OCI-LY7 (cell line): ENCODE measurements at regions not wholly inside any gene's neighbourhood (a gene's known extent, or its start where the extent isn't known, plus 50 kb on each side); places are given as distances from the start of the nearest gene placed in this dataset.

Experiments
- BruUV-seq: library from RNA; stranded (reverse); fragments of 400-500 nt; replicated peaks from 2 replicates; lab custom pipeline; 2021; lab: Mats Ljungman, UMichigan
- CTCF ChIA-PET: fragments of 300-600 bp; sonication (Branson Sonifier 250); formaldehyde crosslinking; loops from one replicate; lab custom pipeline; 2022; ENCODE audit warnings: antibody characterized with exemption; ENCODE audit not compliant: unreplicated experiment; lab: Charles Lee
- POLR2A ChIA-PET: fragments of 300-600 bp; sonication (Branson Sonifier 250); formaldehyde crosslinking; loops from one replicate; lab custom pipeline; 2022; ENCODE audit warnings: antibody characterized with exemption; lab: Charles Lee
- DNase-seq: peaks from one replicate; pipeline ENCODE4 v3.0.0-alpha.2; 2015; ENCODE audit warnings: low spot score
- H2AFZ ChIP-seq: fragments of 200-600 bp; sonication (generic), shearing (Covaris generic); 2 replicates; pipeline ENCODE4 v1.6.1; 2014; ENCODE audit warnings: mild to moderate bottlenecking, antibody characterized with exemption, low read length, moderate library complexity
- H3K27ac ChIP-seq: fragments of 200-600 bp; sonication (generic); 2 replicates; pipeline ENCODE4 v1.5.1; 2014; ENCODE audit warnings: mixed run types, low read depth, mild to moderate bottlenecking, moderate library complexity, low read length, inconsistent platforms; ENCODE audit not compliant: poor library complexity, severe bottlenecking
- H3K36me3 ChIP-seq: fragments of 200-600 bp; sonication (generic); 2 replicates; pipeline ENCODE4 v1.6.1; 2014; ENCODE audit warnings: mild to moderate bottlenecking, antibody characterized with exemption, low read length, moderate library complexity, mixed read lengths; ENCODE audit not compliant: insufficient read depth
- H3K4me1 ChIP-seq: fragments of 200-600 bp; sonication (generic); 2 replicates; pipeline ENCODE4 v1.5.1; 2014; ENCODE audit warnings: mild to moderate bottlenecking, low read length; ENCODE audit not compliant: insufficient read depth, poor library complexity, severe bottlenecking
- H3K4me2 ChIP-seq: fragments of 200-600 bp; sonication (generic); 2 replicates; pipeline ENCODE4 v1.6.1; 2014; ENCODE audit warnings: mild to moderate bottlenecking, low read length
- H3K4me3 ChIP-seq: fragments of 200-600 bp; sonication (generic); 2 replicates; pipeline ENCODE4 v1.5.1; 2014; ENCODE audit warnings: mild to moderate bottlenecking, low read depth, low read length; ENCODE audit not compliant: poor library complexity, severe bottlenecking
- H3K79me2 ChIP-seq: fragments of 200-600 bp; sonication (generic); 2 replicates; pipeline ENCODE4 v1.6.1; 2016; ENCODE audit warnings: low read depth, mild to moderate bottlenecking, low read length, moderate library complexity, mixed read lengths; ENCODE audit not compliant: insufficient read depth
- H3K9me2 ChIP-seq: fragments of 200-600 bp; sonication (generic); 2 replicates; pipeline ENCODE4 v1.6.1; 2016; ENCODE audit warnings: mild to moderate bottlenecking, low read length, mixed read lengths; ENCODE audit not compliant: insufficient read depth
- H3K9me3 ChIP-seq: fragments of 200-600 bp; sonication (generic); 2 replicates; pipeline ENCODE4 v1.6.1; 2014; ENCODE audit warnings: mild to moderate bottlenecking, mixed run types, low read length, mixed read lengths
- H4K20me1 ChIP-seq: fragments of 200-600 bp; sonication (generic); 2 replicates; pipeline ENCODE4 v1.6.1; 2014; ENCODE audit warnings: mild to moderate bottlenecking, antibody characterized with exemption, low read length, moderate library complexity, mixed read lengths; ENCODE audit not compliant: insufficient read depth
- CTCF ChIP-seq: fragments of 200-600 bp; sonication (generic); conservative IDR thresholded peaks from 2 replicates; pipeline ENCODE4 v1.5.1; 2014; ENCODE audit warnings: mild to moderate bottlenecking, antibody characterized with exemption, low read length, moderate library complexity, mixed read lengths
- EZH2phosphoT487 ChIP-seq: fragments of 200-600 bp; sonication (generic); IDR thresholded peaks from 2 replicates; pipeline ENCODE4 v1.6.1; 2018; ENCODE audit warnings: low read depth, borderline replicate concordance, mild to moderate bottlenecking, mixed run types, antibody characterized with exemption, low read length, moderate library complexity, mixed read lengths
- intact Hi-C: fragments of 100-400 bp; cut with micrococcal nuclease; formaldehyde crosslinking; loops from one replicate; pipeline ENCODE4 v1.10.0; 2022; ENCODE audit not compliant: unreplicated experiment

DNA sequence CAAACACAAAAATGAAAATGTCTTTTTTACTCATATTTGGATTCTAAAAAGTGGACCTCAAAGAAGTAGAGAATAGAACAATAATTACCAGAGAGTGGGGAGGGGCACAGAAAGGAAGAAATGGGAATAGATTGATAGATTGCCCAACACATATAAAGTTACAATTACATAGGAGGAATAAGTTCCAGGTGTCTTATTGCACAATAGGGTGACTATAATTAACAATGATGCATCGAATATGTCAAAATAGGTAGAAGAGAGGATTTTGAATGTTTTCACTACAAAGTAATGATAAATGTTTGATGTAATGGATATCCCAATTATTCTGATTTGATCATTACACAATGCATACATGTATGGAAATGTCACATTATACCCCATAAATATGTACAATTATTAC, 556.0 kb downstream of the CDH8 start:
- Histone ChIP-seq H3K4me3 (no peak overlapping the region), H3K9me2 (no peaks in the 10 kb centered on the region), H4K20me1 (no peaks in the 10 kb centered on the region), H3K4me1 (no peaks in the 10 kb centered on the region), H3K9me3 (no peaks in the 10 kb centered on the region), H3K79me2 (no peaks in the 10 kb centered on the region), H2AFZ (no peak overlapping the region), H3K4me2 (no peak overlapping the region), H3K36me3 (no peaks in the 10 kb centered on the region), H3K27ac (no peak overlapping the region)
- intact Hi-C loops, result no loop called here
- ChIA-PET CTCF (no interaction called here), POLR2A (interaction anchor here (0.7 kb wide), 1 partner anchor 794 kb away, joined by 3 read pairs; no protein-coding TSS in a partner anchor)
- TF ChIP-seq EZH2phosphoT487 (no peak), CTCF (no peak)
- no TSS peak for BruUV-seq
- DNase-seq, result no peak

- no peak for DNase-seq
- Histone ChIP-seq H4K20me1 (no peaks in the 10 kb centered on the region), H3K9me3 (no peaks in the 10 kb centered on the region), H3K36me3 (no peaks in the 10 kb centered on the region), H2AFZ (no peak overlapping the region), H3K4me3 (no peak overlapping the region), H3K4me1 (no peaks in the 10 kb centered on the region), H3K27ac (no peak overlapping the region), H3K9me2 (no peaks in the 10 kb centered on the region), H3K79me2 (no peaks in the 10 kb centered on the region), H3K4me2 (no peak overlapping the region)
- ChIA-PET POLR2A (no interaction called here), CTCF (no interaction called here)
- TF ChIP-seq CTCF (no peak), EZH2phosphoT487 (no peak)
- intact Hi-C loops, result no loop called here
- BruUV-seq, result no TSS peak
Observed at GRCh38 chr16:61471737-61472136, 564.5 kb downstream of the CDH8 start.

GRCh38 chr16:61471023-61471422, 565.2 kb downstream of the CDH8 start:
- H3K27ac ChIP-seq, result no peak overlapping the region
- no peak overlapping the region for H3K4me3 ChIP-seq
- H2AFZ ChIP-seq, result no peak overlapping the region
- H3K4me1 ChIP-seq, result no peaks in the 10 kb centered on the region
- intact Hi-C loops, result no loop called here
- no peaks in the 10 kb centered on the region for H3K79me2 ChIP-seq
- no peak for DNase-seq
- ChIA-PET CTCF (no interaction called here), POLR2A (no interaction called here)
- no peaks in the 10 kb centered on the region for H3K9me3 ChIP-seq
- H4K20me1 ChIP-seq, result no peaks in the 10 kb centered on the region
- no peaks in the 10 kb centered on the region for H3K9me2 ChIP-seq
- no peak overlapping the region for H3K4me2 ChIP-seq
- H3K36me3 ChIP-seq, result no peaks in the 10 kb centered on the region
- no TSS peak for BruUV-seq
- TF ChIP-seq EZH2phosphoT487 (no peak), CTCF (no peak)
